Cardiac muscle cell (in vitro differentiated cells and primary cell): ENCODE measurements at regions not wholly inside any gene's neighbourhood (a gene's known extent, or its start where the extent isn't known, plus 50 kb on each side); places are given as distances from the start of the nearest gene placed in this dataset.

Experiments
- DNase-seq, 2 donors: peaks; one replicate each; pipeline versions ENCODE4 v3.0.0 to v3.0.0-alpha.2; 2010 to 2017; ENCODE audit warnings: low read depth in 1 of 2, low spot score in 1 of 2
- H3K27ac ChIP-seq: fragments of 200-600 bp; sonication (generic); 2 replicates; pipeline ENCODE4 v1.5.1; 2016
- H3K27me3 ChIP-seq: fragments of 200-600 bp; sonication (generic); 2 replicates; pipeline ENCODE4 v1.6.0; 2016; ENCODE audit warnings: control low read depth
- H3K36me3 ChIP-seq: fragments of 200-600 bp; sonication (generic); 2 replicates; pipeline ENCODE4 v1.5.1; 2016; ENCODE audit warnings: control low read depth
- H3K4me1 ChIP-seq: fragments of 200-600 bp; sonication (generic); 2 replicates; pipeline ENCODE4 v1.8.1; 2017; ENCODE audit warnings: low read depth, mild to moderate bottlenecking, mixed run types
- H3K4me3 ChIP-seq: fragments of 200-600 bp; sonication (generic); 2 replicates; pipeline ENCODE4 v1.5.1; 2016; ENCODE audit warnings: mild to moderate bottlenecking
- H3K9me3 ChIP-seq: fragments of 200-600 bp; sonication (generic); 2 replicates; pipeline ENCODE4 v1.5.1; 2017; ENCODE audit warnings: low read depth, mild to moderate bottlenecking, control low read depth
- CTCF ChIP-seq: IDR thresholded peaks from 2 replicates; pipeline ENCODE4 v1.5.1; 2012; ENCODE audit warnings: low read depth, mild to moderate bottlenecking, low read length

GRCh38 chr11:112470355-112470754 is 209.7 kb upstream of the PLET1 start:
- DNase-seq = peak in 1 of 2 donors; percentile 6
- Histone ChIP-seq H3K4me1 (peaks cover 17% of the 10 kb centered on the region), H3K4me3 (no peak overlapping the region), H3K9me3 (no peaks in the 10 kb centered on the region), H3K27ac (no peak overlapping the region), H3K36me3 (no peaks in the 10 kb centered on the region), H3K27me3 (no peaks in the 10 kb centered on the region)
- no peak for TF ChIP-seq CTCF

- Histone ChIP-seq H3K4me3 (no peak overlapping the region), H3K36me3 (no peaks in the 10 kb centered on the region), H3K9me3 (no peaks in the 10 kb centered on the region), H3K27me3 (no peaks in the 10 kb centered on the region), H3K4me1 (peaks cover 17% of the 10 kb centered on the region), H3K27ac (no peak overlapping the region)
- DNase-seq = no peak
- no peak for TF ChIP-seq CTCF
These were observed 211.1 kb upstream of the PLET1 start for GRCh38 chr11:112471731-112472130.

GRCh38 chr11:112477152-112477551 is 216.5 kb upstream of the PLET1 start:
- H3K36me3 ChIP-seq = no peaks in the 10 kb centered on the region
- H3K9me3 ChIP-seq = no peaks in the 10 kb centered on the region
- H3K4me3 ChIP-seq = no peak overlapping the region
- no peak for DNase-seq
- no peaks in the 10 kb centered on the region for H3K4me1 ChIP-seq
- no peak overlapping the region for H3K27ac ChIP-seq
- no peak for TF ChIP-seq CTCF
- no peaks in the 10 kb centered on the region for H3K27me3 ChIP-seq

- Histone ChIP-seq H3K4me1 (no peaks in the 10 kb centered on the region), H3K27me3 (no peaks in the 10 kb centered on the region), H3K27ac (no peak overlapping the region), H3K36me3 (no peaks in the 10 kb centered on the region), H3K4me3 (no peak overlapping the region), H3K9me3 (no peaks in the 10 kb centered on the region)
- no peak for DNase-seq
- TF ChIP-seq CTCF = no peak
These were observed 217.1 kb upstream of the PLET1 start for GRCh38 chr11:112477581-112478317.

- Histone ChIP-seq H3K4me1 (no peaks in the 10 kb centered on the region), H3K27ac (no peak overlapping the region), H3K9me3 (no peaks in the 10 kb centered on the region), H3K4me3 (no peak overlapping the region), H3K36me3 (no peaks in the 10 kb centered on the region), H3K27me3 (no peaks in the 10 kb centered on the region)
- no peak for TF ChIP-seq CTCF
- DNase-seq = no peak
These were observed 218.1 kb upstream of the PLET1 start for GRCh38 chr11:112478806-112479205.
